A549 (cell line): ENCODE measurements at regions not wholly inside any gene's neighbourhood (a gene's known extent, or its start where the extent isn't known, plus 50 kb on each side); places are given as distances from the start of the nearest gene placed in this dataset.

Source experiments
- ATAC-seq, 2 experiments: fragments of 200-7000 bp in 1 of 2; fragments of >200 bp in 1 of 2; cut with Nextera tagmentation in 1 of 2; cut with Tn5 transposase in 1 of 2; 3 replicates each; pipeline versions ENCODE4 v1.8.0 to v1.9.1; 2018 to 2020; ENCODE audit warnings: mild to moderate bottlenecking in 1 of 2, moderate library complexity in 1 of 2
- CTCF ChIA-PET: fragments of 300-600 bp; sonication (Branson Sonifier 250); formaldehyde crosslinking; extraction: SDS; loops from one replicate; lab custom pipeline; 2021; ENCODE audit warnings: antibody characterized with exemption, inconsistent platforms; lab: Yijun Ruan, JAX
- POLR2A ChIA-PET: fragments of 350-600 bp; formaldehyde crosslinking; extraction: SDS; loops from one replicate; lab custom pipeline; 2021; ENCODE audit warnings: antibody characterized with exemption, inconsistent platforms; lab: Yijun Ruan, JAX
- DNase-seq, 2 experiments: peaks; one replicate each; pipeline versions ENCODE4 v3.0.0 to v3.0.0-alpha.2; 2011 to 2016; ENCODE audit warnings: low read depth in 1 of 2, low spot score in 1 of 2
- FAIRE-seq: peaks from 2 replicates; lab custom pipeline; 2011; peaks lifted over from hg19 to GRCh38; lab: Jason Lieb, UNC
- H3K27ac ChIP-seq, 2 experiments: fragments of >200 bp; sonication (Bioruptor Twin); formaldehyde crosslinking; 3 replicates each; pipeline ENCODE4 v1.5.1; 2016 to 2017
- H3K4me1 ChIP-seq: fragments of >200 bp; sonication (Bioruptor Twin); formaldehyde crosslinking; 3 replicates; pipeline ENCODE4 v1.6.1; 2016
- H3K4me2 ChIP-seq: fragments of >200 bp; sonication (Bioruptor Twin); formaldehyde crosslinking; 3 replicates; pipeline ENCODE4 v1.6.1; 2016
- H3K4me3 ChIP-seq: fragments of >200 bp; sonication (Bioruptor Twin); formaldehyde crosslinking; 3 replicates; pipeline ENCODE4 v1.5.1; 2016
- H3K9me3 ChIP-seq: fragments of >200 bp; sonication (Bioruptor Twin); formaldehyde crosslinking; 3 replicates; pipeline ENCODE4 v1.6.1; 2016
- CBX2 ChIP-seq: fragments of 200-600 bp; sonication (generic); IDR thresholded peaks from 2 replicates; pipeline ENCODE4 v1.6.1; 2016; ENCODE audit warnings: low read depth, mild to moderate bottlenecking, borderline replicate concordance
- CBX8 ChIP-seq: fragments of 200-600 bp; sonication (generic); IDR thresholded peaks from 2 replicates; pipeline ENCODE4 v1.6.1; 2016
- CHD2 ChIP-seq: fragments of 150-350 bp; IDR thresholded peaks from 2 replicates; pipeline ENCODE4 v1.6.1; 2014; ENCODE audit warnings: low read length; ENCODE audit not compliant: partially characterized antibody
- ESRRA ChIP-seq: fragments of 150-350 bp; IDR thresholded peaks from 2 replicates; pipeline ENCODE4 v1.6.1; 2014; ENCODE audit warnings: mild to moderate bottlenecking, low read length, borderline replicate concordance
- FOSB ChIP-seq: fragments of 250-450 bp; sonication (Bioruptor Pico); IDR thresholded peaks from 2 replicates; pipeline ENCODE4 v1.5.0; 2020; ENCODE audit warnings: mild to moderate bottlenecking, moderate library complexity
- FOSL2 ChIP-seq, 2 experiments: fragments of 450-650 bp in 1 of 2; fragments of >200 bp in 1 of 2; sonication (Bioruptor Twin) in 1 of 2; formaldehyde crosslinking; IDR thresholded peaks; 2 replicates each; pipeline versions ENCODE4 v1.5.0 to v1.6.1; 2016 to 2020; ENCODE audit warnings: mild to moderate bottlenecking in 1 of 2, moderate library complexity in 1 of 2
- FOXS1 ChIP-seq: fragments of 250-450 bp; sonication (Bioruptor Pico); IDR thresholded peaks from 2 replicates; pipeline ENCODE4 v1.5.0; 2020; ENCODE audit warnings: mild to moderate bottlenecking, moderate library complexity
- HOXB13 ChIP-seq: fragments of 250-450 bp; sonication (Bioruptor Pico); IDR thresholded peaks from 2 replicates; pipeline ENCODE4 v1.5.0; 2020; ENCODE audit warnings: low read depth, mild to moderate bottlenecking, moderate library complexity
- MAFK ChIP-seq: fragments of 450-650 bp; IDR thresholded peaks from 2 replicates; pipeline ENCODE4 v1.6.1; 2014; ENCODE audit not compliant: partially characterized antibody
- NFE2L2 ChIP-seq: fragments of 150-350 bp; conservative IDR thresholded peaks from 2 replicates; pipeline ENCODE4 v1.6.1; 2014; ENCODE audit warnings: low read length
- NPAS2 ChIP-seq: fragments of 250-450 bp; sonication (Bioruptor Pico); IDR thresholded peaks from 2 replicates; pipeline ENCODE4 v1.8.0; 2022; ENCODE audit warnings: mild to moderate bottlenecking, moderate library complexity, borderline replicate concordance
- NR3C1 ChIP-seq: fragments of >200 bp; sonication (Bioruptor Twin); formaldehyde crosslinking; IDR thresholded peaks from 3 replicates; pipeline ENCODE4 v1.6.1; 2017
- SREBF2 ChIP-seq: fragments of 450-650 bp; IDR thresholded peaks from 2 replicates; pipeline ENCODE4 v1.6.1; 2014; ENCODE audit warnings: mild to moderate bottlenecking, moderate library complexity
- ZNF302 ChIP-seq: fragments of 250-450 bp; sonication (Bioruptor Pico); IDR thresholded peaks from 2 replicates; pipeline ENCODE4 v1.9.0; 2021; ENCODE audit warnings: inconsistent platforms, mild to moderate bottlenecking, moderate library complexity
- WGBS: methylation state at CpG from one replicate; pipeline ENCODE4 v1.1.6; 2017; ENCODE audit errors: missing lambda C conversion rate; 5-methylcytosine and 5-hydroxymethylcytosine counted together
- TF ChIP-seq, protein P1 (sequence below): fragments of 200-600 bp; sonication (generic); IDR thresholded peaks from 2 replicates; pipeline ENCODE4 v1.6.1; 2016; ENCODE audit warnings: antibody characterized with exemption, mild to moderate bottlenecking, moderate library complexity
- TF ChIP-seq, protein P2 (sequence below): IDR thresholded peaks from 2 replicates; pipeline ENCODE4 v1.6.1; 2012
- TF ChIP-seq, protein P3 (sequence below): fragments of 450-650 bp; IDR thresholded peaks from 2 replicates; pipeline ENCODE4 v1.6.1; 2014; ENCODE audit warnings: antibody characterized with exemption

DNA sequence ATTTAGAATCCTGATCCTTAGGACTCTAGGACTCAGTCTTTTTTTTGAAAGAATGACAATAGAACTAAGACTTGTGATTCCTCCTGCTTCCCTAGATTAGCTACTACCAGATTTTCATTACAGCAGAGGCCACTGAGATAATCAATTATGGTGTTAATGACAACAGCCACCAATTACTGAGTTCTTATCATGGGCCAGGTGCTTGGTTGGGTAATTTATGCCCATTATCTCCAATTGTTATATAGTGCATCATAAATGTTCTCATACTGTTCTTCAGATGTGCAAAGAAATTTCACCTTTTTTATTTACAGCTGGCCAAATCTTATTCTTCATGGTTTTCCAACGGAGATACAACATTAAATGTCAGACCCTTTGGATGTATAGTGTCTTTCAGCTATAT, 162.9 kb upstream of the CMC1 start (continued):
- TF ChIP-seq, protein P1, sequence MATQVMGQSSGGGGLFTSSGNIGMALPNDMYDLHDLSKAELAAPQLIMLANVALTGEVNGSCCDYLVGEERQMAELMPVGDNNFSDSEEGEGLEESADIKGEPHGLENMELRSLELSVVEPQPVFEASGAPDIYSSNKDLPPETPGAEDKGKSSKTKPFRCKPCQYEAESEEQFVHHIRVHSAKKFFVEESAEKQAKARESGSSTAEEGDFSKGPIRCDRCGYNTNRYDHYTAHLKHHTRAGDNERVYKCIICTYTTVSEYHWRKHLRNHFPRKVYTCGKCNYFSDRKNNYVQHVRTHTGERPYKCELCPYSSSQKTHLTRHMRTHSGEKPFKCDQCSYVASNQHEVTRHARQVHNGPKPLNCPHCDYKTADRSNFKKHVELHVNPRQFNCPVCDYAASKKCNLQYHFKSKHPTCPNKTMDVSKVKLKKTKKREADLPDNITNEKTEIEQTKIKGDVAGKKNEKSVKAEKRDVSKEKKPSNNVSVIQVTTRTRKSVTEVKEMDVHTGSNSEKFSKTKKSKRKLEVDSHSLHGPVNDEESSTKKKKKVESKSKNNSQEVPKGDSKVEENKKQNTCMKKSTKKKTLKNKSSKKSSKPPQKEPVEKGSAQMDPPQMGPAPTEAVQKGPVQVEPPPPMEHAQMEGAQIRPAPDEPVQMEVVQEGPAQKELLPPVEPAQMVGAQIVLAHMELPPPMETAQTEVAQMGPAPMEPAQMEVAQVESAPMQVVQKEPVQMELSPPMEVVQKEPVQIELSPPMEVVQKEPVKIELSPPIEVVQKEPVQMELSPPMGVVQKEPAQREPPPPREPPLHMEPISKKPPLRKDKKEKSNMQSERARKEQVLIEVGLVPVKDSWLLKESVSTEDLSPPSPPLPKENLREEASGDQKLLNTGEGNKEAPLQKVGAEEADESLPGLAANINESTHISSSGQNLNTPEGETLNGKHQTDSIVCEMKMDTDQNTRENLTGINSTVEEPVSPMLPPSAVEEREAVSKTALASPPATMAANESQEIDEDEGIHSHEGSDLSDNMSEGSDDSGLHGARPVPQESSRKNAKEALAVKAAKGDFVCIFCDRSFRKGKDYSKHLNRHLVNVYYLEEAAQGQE, result no peak
- no peak for TF ChIP-seq NR3C1
- no peak for TF ChIP-seq CBX2
- TF ChIP-seq CHD2, result no peak
- no peak for TF ChIP-seq FOSL2 (IDR thresholded peaks at IDR 0.05)
- no peak for TF ChIP-seq FOSL2 (CRISPR knock-in tag; IDR thresholded peaks at IDR 0.05)

DNA sequence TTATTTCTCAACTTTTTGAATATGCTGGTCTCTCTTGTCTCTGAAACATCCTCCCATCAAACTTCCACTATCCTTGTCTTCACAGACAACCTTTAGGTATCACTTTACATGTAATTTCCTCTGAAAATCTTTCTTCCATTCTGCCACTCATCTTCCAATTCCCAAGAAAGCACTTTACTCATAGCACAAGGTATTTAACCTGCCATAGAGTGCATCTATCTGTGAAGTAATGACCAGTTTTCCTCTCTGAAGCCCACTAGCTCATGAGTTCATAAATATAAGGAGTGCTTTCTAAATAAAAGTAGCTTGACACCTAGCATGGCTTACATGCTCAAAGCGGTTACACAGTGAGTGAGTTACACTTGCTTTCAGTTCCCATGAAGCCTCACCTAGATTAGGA, 160.7 kb upstream of the CMC1 start:
- DNase-seq, result no peak
- Histone ChIP-seq H3K4me3 (no peak overlapping the region), H3K9me3 (no peaks in the 10 kb centered on the region), H3K27ac (no peak overlapping the region), H3K4me2 (no peak overlapping the region), H3K4me1 (no peaks in the 10 kb centered on the region)
- 53% methylated on average over 1 of the region's 1 CpG for WGBS
- ChIA-PET CTCF (no interaction called here), POLR2A (no interaction called here)
- no peak for ATAC-seq
- FAIRE-seq, result no peak
- TF ChIP-seq FOSB (no peak), FOXS1 (CRISPR knock-in tag) (no peak), ESRRA (no peak), MAFK (no peak), ZNF302 (no peak), SREBF2 (no peak), HOXB13 (CRISPR knock-in tag) (no peak)
- TF ChIP-seq, protein P2, sequence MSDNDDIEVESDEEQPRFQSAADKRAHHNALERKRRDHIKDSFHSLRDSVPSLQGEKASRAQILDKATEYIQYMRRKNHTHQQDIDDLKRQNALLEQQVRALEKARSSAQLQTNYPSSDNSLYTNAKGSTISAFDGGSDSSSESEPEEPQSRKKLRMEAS, result no peak
- TF ChIP-seq, protein P3, sequence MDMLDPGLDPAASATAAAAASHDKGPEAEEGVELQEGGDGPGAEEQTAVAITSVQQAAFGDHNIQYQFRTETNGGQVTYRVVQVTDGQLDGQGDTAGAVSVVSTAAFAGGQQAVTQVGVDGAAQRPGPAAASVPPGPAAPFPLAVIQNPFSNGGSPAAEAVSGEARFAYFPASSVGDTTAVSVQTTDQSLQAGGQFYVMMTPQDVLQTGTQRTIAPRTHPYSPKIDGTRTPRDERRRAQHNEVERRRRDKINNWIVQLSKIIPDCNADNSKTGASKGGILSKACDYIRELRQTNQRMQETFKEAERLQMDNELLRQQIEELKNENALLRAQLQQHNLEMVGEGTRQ, result no peak

DNA sequence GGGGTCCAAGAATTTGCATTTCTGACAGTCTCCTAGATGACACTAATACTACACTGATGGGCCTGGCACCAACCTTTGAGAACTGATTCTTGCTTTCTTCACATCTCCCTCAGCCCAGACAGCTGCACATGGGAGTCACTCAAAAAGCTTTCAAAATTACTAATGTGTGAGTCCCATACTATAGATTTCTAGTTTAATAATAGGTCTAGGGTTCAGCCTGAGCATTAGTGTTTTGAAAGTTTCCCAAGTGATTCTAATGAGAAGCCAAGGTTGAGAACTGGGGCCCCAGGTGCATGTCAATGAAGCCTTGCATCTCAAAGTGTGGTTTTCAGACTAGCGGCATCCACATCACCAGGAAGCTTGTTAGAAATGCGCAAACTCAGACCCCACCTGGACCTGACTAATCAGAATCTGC, 159.9 kb upstream of the CMC1 start:
- no peak overlapping the region for H3K4me2 ChIP-seq
- WGBS, result 86% methylated on average over 2 of the region's 2 CpGs
- no peak overlapping the region for H3K27ac ChIP-seq
- H3K4me3 ChIP-seq, result no peak overlapping the region
- H3K9me3 ChIP-seq, result no peaks in the 10 kb centered on the region
- ChIA-PET POLR2A (no interaction called here), CTCF (no interaction called here)
- no peak for ATAC-seq
- no peak for DNase-seq
- no peak for FAIRE-seq
- TF ChIP-seq ZNF302 (no peak), NFE2L2 (no peak)
- H3K4me1 ChIP-seq, result no peaks in the 10 kb centered on the region

DNA sequence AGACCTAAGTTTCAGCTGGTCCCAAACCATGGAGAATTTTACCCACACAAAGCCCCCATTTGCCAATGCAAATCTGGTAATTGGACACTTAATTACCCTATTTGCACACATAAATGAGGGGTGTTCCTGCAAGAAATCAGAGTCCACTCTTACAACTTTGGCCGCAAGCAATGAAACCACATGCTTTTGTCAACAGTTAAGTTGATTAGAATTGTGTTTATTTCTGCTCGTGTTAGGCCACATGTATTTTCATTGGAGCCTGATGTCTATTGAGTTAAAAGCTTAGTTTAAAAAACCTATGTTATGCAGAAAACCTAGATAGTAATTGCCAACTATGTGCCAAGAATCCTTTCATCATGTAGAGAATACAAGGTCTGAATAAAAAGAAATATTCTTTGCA, 153.8 kb upstream of the CMC1 start:
- no peak overlapping the region for H3K4me2 ChIP-seq
- TF ChIP-seq NR3C1, result no peak
- TF ChIP-seq CBX8, result no peak
- TF ChIP-seq, protein P2, result no peak
- no peak for TF ChIP-seq NPAS2
- TF ChIP-seq CBX2, result no peak
- no peak for TF ChIP-seq HOXB13 (CRISPR knock-in tag)
- DNase-seq (no peak), ATAC-seq (no peak), FAIRE-seq (no peak)
- no peaks in the 10 kb centered on the region for H3K4me1 ChIP-seq
- H3K9me3 ChIP-seq, result no peaks in the 10 kb centered on the region
- CTCF ChIA-PET, result no interaction called here
- WGBS, result 61% methylated on average over 2 of the region's 2 CpGs
- H3K4me3 ChIP-seq, result no peak overlapping the region
- POLR2A ChIA-PET, result no interaction called here
- no peak overlapping the region for H3K27ac ChIP-seq
